ENCODE measurements at regions not wholly inside any gene's neighbourhood (a gene's known extent, or its start where the extent isn't known, plus 50 kb on each side); places are given as distances from the start of the nearest gene placed in this dataset.

GRCh38 chr11:115707180-115707905 is 203.1 kb upstream of the CADM1 start:
- no peak for DNase-seq
- Histone ChIP-seq H3K4me1 (peaks cover 3 to 34% of the 10 kb centered on the region in 2 donors), H3K4me3 (no peak overlapping the region), H3K27ac (peak overlapping the region in 1 of 2 donors; percentile 86), H3K9me3 (peaks cover 0 to 4% of the 10 kb centered on the region in 2 donors), H3K27me3 (peaks cover 5 to 13% of the 10 kb centered on the region in 2 donors), H3K36me3 (no peaks in the 10 kb centered on the region)
- TF ChIP-seq CTCF (IDR thresholded peaks at IDR 0.05), result no peak
- intact Hi-C loops (cut with DNase I), result no loop called here
- ATAC-seq, result peak; percentile 63

GRCh38 chr11:115706626-115707135 is 202.5 kb upstream of the CADM1 start:
- ATAC-seq (peak; percentile 52), DNase-seq (no peak)
- peak overlapping the region in 1 of 2 donors; percentile 86 for H3K27ac ChIP-seq
- peaks cover 5 to 13% of the 10 kb centered on the region in 2 donors for H3K27me3 ChIP-seq
- no peak overlapping the region for H3K4me3 ChIP-seq
- peaks cover 0 to 4% of the 10 kb centered on the region in 2 donors for H3K9me3 ChIP-seq
- intact Hi-C loops (cut with DNase I), result no loop called here
- no peaks in the 10 kb centered on the region for H3K36me3 ChIP-seq
- no peak for TF ChIP-seq CTCF (IDR thresholded peaks at IDR 0.05)
- peaks cover 3 to 34% of the 10 kb centered on the region in 2 donors for H3K4me1 ChIP-seq

GRCh38 chr11:115705200-115705599 is 201.0 kb upstream of the CADM1 start:
- H3K27me3 ChIP-seq, result peaks cover 0 to 2% of the 10 kb centered on the region in 2 donors
- DNase-seq (no peak), ATAC-seq (no peak)
- H3K36me3 ChIP-seq, result no peaks in the 10 kb centered on the region
- H3K9me3 ChIP-seq, result peaks cover 0 to 4% of the 10 kb centered on the region in 2 donors
- H3K27ac ChIP-seq, result peak overlapping the region in 1 of 2 donors; percentile 86
- no peak overlapping the region for H3K4me3 ChIP-seq
- no peak for TF ChIP-seq CTCF (IDR thresholded peaks at IDR 0.05)
- H3K4me1 ChIP-seq, result peaks cover 3 to 31% of the 10 kb centered on the region in 2 donors
- intact Hi-C loops (cut with DNase I), result no loop called here

- no peaks in the 10 kb centered on the region for H3K36me3 ChIP-seq
- DNase-seq, result no peak
- TF ChIP-seq CTCF (IDR thresholded peaks at IDR 0.05), result no peak
- no peak overlapping the region for H3K27ac ChIP-seq
- no peak overlapping the region for H3K4me3 ChIP-seq
- no peak for ATAC-seq
- peaks cover 0 to 1% of the 10 kb centered on the region in 2 donors for H3K4me1 ChIP-seq
- intact Hi-C loops (cut with DNase I), result no loop called here
- peaks cover 0 to 4% of the 10 kb centered on the region in 2 donors for H3K9me3 ChIP-seq
- H3K27me3 ChIP-seq, result no peaks in the 10 kb centered on the region
Measured at GRCh38 chr11:115700981-115701875, 197.0 kb upstream of the CADM1 start.

- ATAC-seq (no peak), DNase-seq (no peak)
- H3K36me3 ChIP-seq, result no peaks in the 10 kb centered on the region
- no peak for TF ChIP-seq CTCF (IDR thresholded peaks at IDR 0.05)
- H3K27me3 ChIP-seq, result no peaks in the 10 kb centered on the region
- intact Hi-C loops (cut with DNase I), result no loop called here
- H3K27ac ChIP-seq, result no peak overlapping the region
- H3K4me3 ChIP-seq, result no peak overlapping the region
- peaks cover 0 to 4% of the 10 kb centered on the region in 2 donors for H3K9me3 ChIP-seq
- H3K4me1 ChIP-seq, result no peaks in the 10 kb centered on the region
Measured at GRCh38 chr11:115700496-115700895, 196.3 kb upstream of the CADM1 start.
